GM12878 (cell line): ENCODE measurements at regions not wholly inside any gene's neighbourhood (a gene's known extent, or its start where the extent isn't known, plus 50 kb on each side); places are given as distances from the start of the nearest gene placed in this dataset.

Experiments
- ATAC-seq: fragments of 200-7000 bp; cut with Tn5 transposase; 3 replicates; pipeline ENCODE4 v1.9.1; 2020; ENCODE audit warnings: mild to moderate bottlenecking, moderate library complexity
- BruUV-seq: library from RNA; stranded (reverse); fragments of 400-500 nt; replicated peaks from 2 replicates; lab custom pipeline; 2021; lab: Mats Ljungman, UMichigan
- CTCF ChIA-PET: fragments of 300-600 bp; sonication (Branson Sonifier 250); formaldehyde crosslinking; extraction: SDS; loops from one replicate; lab custom pipeline; 2021; ENCODE audit warnings: inconsistent platforms; lab: Yijun Ruan, JAX
- POLR2A ChIA-PET: fragments of 350-600 bp; formaldehyde crosslinking; extraction: SDS; loops from one replicate; lab custom pipeline; 2021; ENCODE audit warnings: inconsistent platforms; lab: Charles Lee
- RAD21 ChIA-PET: fragments of 300-600 bp; sonication (Branson Sonifier 250); formaldehyde crosslinking; loops from one replicate; lab custom pipeline; 2023; ENCODE audit warnings: antibody characterized with exemption; ENCODE audit not compliant: unreplicated experiment; lab: Charles Lee
- SMC1A ChIA-PET: fragments of 300-600 bp; sonication (Branson Sonifier 250); formaldehyde crosslinking; loops from one replicate; lab custom pipeline; 2023; ENCODE audit not compliant: unreplicated experiment, uncharacterized antibody; lab: Charles Lee
- DNase-seq: peaks from one replicate; pipeline ENCODE4 v3.0.0-alpha.2; 2011; ENCODE audit warnings: low read depth, low spot score
- FAIRE-seq: peaks from 3 replicates; lab custom pipeline; 2011; peaks lifted over from hg19 to GRCh38; lab: Jason Lieb, UNC
- H2AFZ ChIP-seq: 2 replicates; pipeline ENCODE4 v1.6.0; 2011; ENCODE audit warnings: low read depth, low read length, control low read depth; ENCODE audit not compliant: control insufficient read depth
- H3K27ac ChIP-seq: 2 replicates; pipeline ENCODE4 v1.5.1; 2011; ENCODE audit warnings: control low read depth; ENCODE audit not compliant: control insufficient read depth, insufficient read depth
- H3K27me3 ChIP-seq, 2 experiments: replicated peaks in 1 of 2; 2 replicates each; pipeline versions ENCODE4 v1.6.0 to v1.6.1; 2011; ENCODE audit warnings: low read length in 1 of 2; ENCODE audit not compliant: control insufficient read depth in 2 of 2, insufficient read depth in 2 of 2
- H3K36me3 ChIP-seq, 2 experiments: 2 replicates each; pipeline ENCODE4 v1.5.1; 2011; ENCODE audit warnings: low read length in 1 of 2; ENCODE audit not compliant: control insufficient read depth in 2 of 2, insufficient read depth in 2 of 2
- H3K4me1 ChIP-seq: 2 replicates; pipeline ENCODE4 v1.6.1; 2011; ENCODE audit warnings: mild to moderate bottlenecking, low read length, moderate library complexity, mixed read lengths; ENCODE audit not compliant: control insufficient read depth, insufficient read depth
- H3K4me2 ChIP-seq: 2 replicates; pipeline ENCODE4 v1.6.0; 2011; ENCODE audit warnings: control low read depth; ENCODE audit not compliant: control insufficient read depth, insufficient read depth
- H3K4me3 ChIP-seq: fragments of 200-600 bp; sonication (generic); 2 replicates; pipeline ENCODE4 v1.5.1; 2016
- H3K79me2 ChIP-seq: 2 replicates; pipeline ENCODE4 v1.6.0; 2011; ENCODE audit warnings: low read length; ENCODE audit not compliant: control insufficient read depth, insufficient read depth
- H3K9ac ChIP-seq: 2 replicates; pipeline ENCODE4 v1.8.0; 2011; ENCODE audit warnings: low read length, control low read depth, mixed read lengths; ENCODE audit not compliant: control insufficient read depth, insufficient read depth
- H3K9me3 ChIP-seq: replicated peaks from 3 replicates; pipeline ENCODE4 v1.5.1; 2011; ENCODE audit warnings: mild to moderate bottlenecking, low read length; ENCODE audit not compliant: control insufficient read depth, insufficient read depth
- H4K20me1 ChIP-seq: 2 replicates; pipeline ENCODE4 v1.6.0; 2011; ENCODE audit not compliant: control insufficient read depth, insufficient read depth
- GATAD2B ChIP-seq: fragments of 450-650 bp; conservative IDR thresholded peaks from 2 replicates; pipeline ENCODE4 v1.6.1; 2017; ENCODE audit warnings: low read depth, mild to moderate bottlenecking, moderate library complexity
- HDGF ChIP-seq: fragments of 450-650 bp; IDR thresholded peaks from 2 replicates; pipeline ENCODE4 v1.6.1; 2016; ENCODE audit warnings: antibody characterized with exemption
- IKZF1 ChIP-seq: fragments of 450-650 bp; conservative IDR thresholded peaks from 2 replicates; pipeline ENCODE4 v1.6.1; 2017; ENCODE audit warnings: antibody characterized with exemption, mild to moderate bottlenecking
- IRF5 ChIP-seq: fragments of 450-650 bp; IDR thresholded peaks from 2 replicates; pipeline ENCODE4 v1.6.1; 2017; ENCODE audit warnings: borderline replicate concordance
- MTA2 ChIP-seq: fragments of 450-650 bp; IDR thresholded peaks from 2 replicates; pipeline ENCODE4 v1.6.1; 2016; ENCODE audit warnings: low read depth, mild to moderate bottlenecking, moderate library complexity
- MXI1 ChIP-seq: fragments of 150-350 bp; IDR thresholded peaks from 2 replicates; pipeline ENCODE4 v1.6.1; 2011; ENCODE audit warnings: low read depth, mild to moderate bottlenecking, inconsistent platforms, low read length, improper control_type of control experiment
- PAX8 ChIP-seq: fragments of 450-650 bp; IDR thresholded peaks from 2 replicates; pipeline ENCODE4 v1.6.1; 2017; ENCODE audit warnings: mild to moderate bottlenecking, moderate library complexity
- POLR2AphosphoS5 ChIP-seq: IDR thresholded peaks from 2 replicates; pipeline ENCODE4 v1.6.1; 2011; ENCODE audit warnings: mild to moderate bottlenecking, low read length, inconsistent platforms
- SIX5 ChIP-seq: IDR thresholded peaks from 2 replicates; pipeline ENCODE4 v1.6.1; 2011; ENCODE audit warnings: mild to moderate bottlenecking, low read depth, low read length, moderate library complexity; ENCODE audit not compliant: severe bottlenecking
- WGBS: methylation state at CpG from one replicate; pipeline ENCODE4 v1.1.6; 2016; ENCODE audit warnings: low lambda C conversion rate; ENCODE audit not compliant: insufficient replicate concordance, insufficient coverage; ENCODE audit errors: missing lambda C conversion rate; 5-methylcytosine and 5-hydroxymethylcytosine counted together
- in situ Hi-C: fragments of 300-500 bp; cut with MboI; formaldehyde crosslinking; loops from 9 replicates; pipeline ENCODE4 v1.14.3; 2018; ENCODE audit warnings: mixed read lengths
- intact Hi-C: fragments of 100-400 bp; cut with micrococcal nuclease; formaldehyde crosslinking; loops from one replicate; pipeline ENCODE4 v1.14.2; 2022; ENCODE audit not compliant: unreplicated experiment
- TF ChIP-seq, protein P1 (sequence below): fragments of 150-350 bp; IDR thresholded peaks from 2 replicates; pipeline ENCODE4 v1.6.1; 2014; ENCODE audit warnings: mild to moderate bottlenecking, low read depth, low read length
- TF ChIP-seq, protein P2 (sequence below): IDR thresholded peaks from 2 replicates; pipeline ENCODE4 v1.6.1; 2011; ENCODE audit warnings: low read depth, low read length, improper control_type of control experiment, borderline replicate concordance
- TF ChIP-seq, protein P3 (sequence below): fragments of 450-650 bp; formaldehyde crosslinking; IDR thresholded peaks from 2 replicates; pipeline ENCODE4 v1.5.0; 2022; ENCODE audit warnings: mild to moderate bottlenecking, missing genetic modification characterization
- TF ChIP-seq, protein P4 (sequence below): fragments of 450-650 bp; IDR thresholded peaks from 2 replicates; pipeline ENCODE4 v1.6.1; 2014; ENCODE audit warnings: mild to moderate bottlenecking

DNA sequence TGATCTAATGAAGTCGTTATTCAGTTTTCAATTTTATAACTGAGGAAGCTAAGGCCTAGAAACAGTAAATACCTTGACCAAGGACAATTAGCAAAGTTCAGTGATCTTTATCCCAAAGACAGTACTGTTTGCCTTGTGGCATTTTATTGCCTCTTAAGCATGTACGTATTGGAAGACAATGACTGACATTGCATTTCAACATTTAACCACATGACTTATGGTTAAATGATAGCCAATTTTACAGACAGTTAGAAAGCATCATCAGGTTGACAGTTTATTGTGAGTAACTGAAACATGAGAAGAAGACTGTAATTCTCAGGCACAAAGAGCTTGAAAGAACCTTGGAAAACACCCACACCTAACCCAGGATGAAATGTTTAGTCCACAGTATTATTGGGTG is 390.8 kb upstream of the ZNF385D start:
- H3K4me1 ChIP-seq: no peaks in the 10 kb centered on the region
- ChIA-PET SMC1A (interaction anchor here (1.3 kb wide), 1 partner anchor 25 kb away, joined by 4 read pairs; no protein-coding TSS in a partner anchor), POLR2A (no interaction called here)
- no peak overlapping the region for H3K9ac ChIP-seq
- TF ChIP-seq MXI1 (no peak), GATAD2B (no peak), HDGF (no peak), SIX5 (no peak), PAX8 (no peak), MTA2 (no peak), IKZF1 (no peak), IRF5 (no peak), POLR2AphosphoS5 (no peak)
- TF ChIP-seq, protein P1, sequence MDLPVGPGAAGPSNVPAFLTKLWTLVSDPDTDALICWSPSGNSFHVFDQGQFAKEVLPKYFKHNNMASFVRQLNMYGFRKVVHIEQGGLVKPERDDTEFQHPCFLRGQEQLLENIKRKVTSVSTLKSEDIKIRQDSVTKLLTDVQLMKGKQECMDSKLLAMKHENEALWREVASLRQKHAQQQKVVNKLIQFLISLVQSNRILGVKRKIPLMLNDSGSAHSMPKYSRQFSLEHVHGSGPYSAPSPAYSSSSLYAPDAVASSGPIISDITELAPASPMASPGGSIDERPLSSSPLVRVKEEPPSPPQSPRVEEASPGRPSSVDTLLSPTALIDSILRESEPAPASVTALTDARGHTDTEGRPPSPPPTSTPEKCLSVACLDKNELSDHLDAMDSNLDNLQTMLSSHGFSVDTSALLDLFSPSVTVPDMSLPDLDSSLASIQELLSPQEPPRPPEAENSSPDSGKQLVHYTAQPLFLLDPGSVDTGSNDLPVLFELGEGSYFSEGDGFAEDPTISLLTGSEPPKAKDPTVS: no peak
- TF ChIP-seq, protein P2, sequence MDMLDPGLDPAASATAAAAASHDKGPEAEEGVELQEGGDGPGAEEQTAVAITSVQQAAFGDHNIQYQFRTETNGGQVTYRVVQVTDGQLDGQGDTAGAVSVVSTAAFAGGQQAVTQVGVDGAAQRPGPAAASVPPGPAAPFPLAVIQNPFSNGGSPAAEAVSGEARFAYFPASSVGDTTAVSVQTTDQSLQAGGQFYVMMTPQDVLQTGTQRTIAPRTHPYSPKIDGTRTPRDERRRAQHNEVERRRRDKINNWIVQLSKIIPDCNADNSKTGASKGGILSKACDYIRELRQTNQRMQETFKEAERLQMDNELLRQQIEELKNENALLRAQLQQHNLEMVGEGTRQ: no peak
- TF ChIP-seq, protein P3, sequence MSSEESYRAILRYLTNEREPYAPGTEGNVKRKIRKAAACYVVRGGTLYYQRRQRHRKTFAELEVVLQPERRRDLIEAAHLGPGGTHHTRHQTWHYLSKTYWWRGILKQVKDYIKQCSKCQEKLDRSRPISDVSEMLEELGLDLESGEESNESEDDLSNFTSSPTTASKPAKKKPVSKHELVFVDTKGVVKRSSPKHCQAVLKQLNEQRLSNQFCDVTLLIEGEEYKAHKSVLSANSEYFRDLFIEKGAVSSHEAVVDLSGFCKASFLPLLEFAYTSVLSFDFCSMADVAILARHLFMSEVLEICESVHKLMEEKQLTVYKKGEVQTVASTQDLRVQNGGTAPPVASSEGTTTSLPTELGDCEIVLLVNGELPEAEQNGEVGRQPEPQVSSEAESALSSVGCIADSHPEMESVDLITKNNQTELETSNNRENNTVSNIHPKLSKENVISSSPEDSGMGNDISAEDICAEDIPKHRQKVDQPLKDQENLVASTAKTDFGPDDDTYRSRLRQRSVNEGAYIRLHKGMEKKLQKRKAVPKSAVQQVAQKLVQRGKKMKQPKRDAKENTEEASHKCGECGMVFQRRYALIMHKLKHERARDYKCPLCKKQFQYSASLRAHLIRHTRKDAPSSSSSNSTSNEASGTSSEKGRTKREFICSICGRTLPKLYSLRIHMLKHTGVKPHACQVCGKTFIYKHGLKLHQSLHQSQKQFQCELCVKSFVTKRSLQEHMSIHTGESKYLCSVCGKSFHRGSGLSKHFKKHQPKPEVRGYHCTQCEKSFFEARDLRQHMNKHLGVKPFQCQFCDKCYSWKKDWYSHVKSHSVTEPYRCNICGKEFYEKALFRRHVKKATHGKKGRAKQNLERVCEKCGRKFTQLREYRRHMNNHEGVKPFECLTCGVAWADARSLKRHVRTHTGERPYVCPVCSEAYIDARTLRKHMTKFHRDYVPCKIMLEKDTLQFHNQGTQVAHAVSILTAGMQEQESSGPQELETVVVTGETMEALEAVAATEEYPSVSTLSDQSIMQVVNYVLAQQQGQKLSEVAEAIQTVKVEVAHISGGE: no peak
- TF ChIP-seq, protein P4, sequence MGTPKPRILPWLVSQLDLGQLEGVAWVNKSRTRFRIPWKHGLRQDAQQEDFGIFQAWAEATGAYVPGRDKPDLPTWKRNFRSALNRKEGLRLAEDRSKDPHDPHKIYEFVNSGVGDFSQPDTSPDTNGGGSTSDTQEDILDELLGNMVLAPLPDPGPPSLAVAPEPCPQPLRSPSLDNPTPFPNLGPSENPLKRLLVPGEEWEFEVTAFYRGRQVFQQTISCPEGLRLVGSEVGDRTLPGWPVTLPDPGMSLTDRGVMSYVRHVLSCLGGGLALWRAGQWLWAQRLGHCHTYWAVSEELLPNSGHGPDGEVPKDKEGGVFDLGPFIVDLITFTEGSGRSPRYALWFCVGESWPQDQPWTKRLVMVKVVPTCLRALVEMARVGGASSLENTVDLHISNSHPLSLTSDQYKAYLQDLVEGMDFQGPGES: no peak
- TF ChIP-seq, all 136 proteins: peak for 0
- no peaks in the 10 kb centered on the region for H3K9me3 ChIP-seq
- no peak overlapping the region for H3K4me3 ChIP-seq
- ChIA-PET RAD21 (interaction anchor here (0.7 to 1.3 kb wide), 2 partner anchors 18 to 22 kb away, joined by 3 read pairs; no protein-coding TSS in a partner anchor), CTCF (interaction anchor here (1.9 kb wide), 1 partner anchor 19 kb away, joined by 4 read pairs; no protein-coding TSS in a partner anchor)
- DNase-seq (no peak), FAIRE-seq (no peak), ATAC-seq (no peak)
- intact Hi-C loops (no loop called here), in situ Hi-C loops (no loop called here)
- BruUV-seq: no TSS peak
- no peaks in the 10 kb centered on the region for H4K20me1 ChIP-seq
- no peak overlapping the region for H2AFZ ChIP-seq
- no peak overlapping the region for H3K4me2 ChIP-seq
- 45% methylated on average over 2 of the region's 2 CpGs for WGBS
- H3K27ac ChIP-seq: no peak overlapping the region
- H3K27me3 ChIP-seq: no peaks in the 10 kb centered on the region
- H3K36me3 ChIP-seq: no peaks in the 10 kb centered on the region
- H3K79me2 ChIP-seq: no peaks in the 10 kb centered on the region
